ENCODE measurements at regions not wholly inside any gene's neighbourhood (a gene's known extent, or its start where the extent isn't known, plus 50 kb on each side); places are given as distances from the start of the nearest gene placed in this dataset.
"Not testable (repeated sequence)": the region's sequence is repeated elsewhere in the genome, so short reads cannot be mapped to it uniquely, and the experiment has no call there.

DNA sequence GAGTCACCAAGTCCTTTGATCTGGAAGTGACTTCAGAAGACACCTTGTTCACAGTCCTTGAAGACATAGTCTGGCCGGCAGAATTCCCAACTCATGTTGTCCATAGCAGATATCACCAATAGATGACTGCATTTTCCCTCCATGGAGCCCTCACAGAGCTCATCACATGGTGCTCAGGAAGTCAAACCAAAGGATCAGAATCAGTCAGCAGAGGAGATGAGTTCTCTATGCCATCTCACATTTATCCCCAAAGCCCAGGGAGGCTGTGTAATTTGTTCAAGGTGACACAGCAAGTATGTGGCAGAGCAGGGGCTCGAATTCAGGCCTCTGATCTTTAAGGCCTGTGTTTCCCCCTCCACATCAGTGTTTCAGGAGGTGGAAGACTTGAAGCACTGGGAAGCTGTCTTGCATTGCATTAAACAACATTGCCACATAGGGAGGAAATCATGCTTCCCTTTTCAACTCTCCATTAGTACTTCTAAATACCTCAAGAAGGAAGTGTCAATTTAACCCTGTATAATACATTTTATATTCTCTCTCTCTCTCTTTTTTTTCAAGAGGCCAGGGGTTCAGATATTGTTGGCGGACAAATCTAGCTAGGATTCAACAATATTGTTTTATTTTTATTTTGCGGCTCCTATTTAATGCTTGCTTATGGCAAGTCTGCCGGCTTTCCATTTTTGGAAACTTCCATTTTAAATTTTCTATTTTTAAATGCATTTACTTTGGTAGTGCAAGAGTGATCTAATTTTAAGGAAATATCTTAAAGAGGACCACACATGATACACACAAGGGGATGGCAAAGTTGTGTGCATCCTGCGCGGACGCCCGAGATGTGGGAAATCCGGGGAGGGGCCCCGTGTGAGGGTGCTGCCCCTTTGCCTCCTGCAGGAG, 61.9 kb downstream of the NPIPB5 start:
- DNase-seq: not testable (repeated sequence)

DNA sequence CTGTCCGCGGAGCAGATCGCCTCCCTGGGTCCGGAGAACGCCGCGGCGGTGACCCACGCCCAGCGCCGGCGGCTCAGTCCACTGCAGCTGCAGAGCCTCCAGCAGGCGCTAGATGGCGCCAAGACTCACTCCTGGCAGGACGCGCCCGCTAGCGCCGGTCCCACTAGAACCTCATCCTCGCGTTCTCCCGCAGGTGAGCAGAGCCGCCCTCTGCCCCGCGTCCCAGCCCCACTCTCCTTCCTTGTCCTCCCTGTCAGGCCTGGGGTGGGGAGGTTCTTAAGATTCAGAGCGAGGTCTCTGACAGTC, 62.5 kb downstream of the NPIPB5 start:
- DNase-seq: not testable (repeated sequence)

DNA sequence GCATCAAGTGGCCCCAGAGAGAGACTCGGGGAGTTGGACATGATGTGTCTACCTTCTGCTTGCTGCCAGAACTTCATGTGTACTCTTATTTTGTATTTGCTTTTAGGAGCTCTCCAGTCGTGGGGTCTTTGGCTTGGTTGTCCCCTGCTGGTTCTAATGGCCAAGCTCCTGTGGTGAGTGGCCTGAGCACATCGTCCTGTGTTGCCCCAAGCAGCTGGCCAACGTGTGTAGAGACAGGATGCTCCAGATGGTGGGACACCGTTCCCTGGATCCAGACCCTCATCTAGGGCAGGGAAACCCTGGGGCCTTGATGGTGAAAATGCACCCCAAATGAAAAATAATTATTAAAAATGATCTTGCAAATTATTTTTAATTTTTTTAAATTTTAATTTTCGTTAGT, 65.8 kb downstream of the NPIPB5 start:
- not testable (repeated sequence) for DNase-seq

DNA sequence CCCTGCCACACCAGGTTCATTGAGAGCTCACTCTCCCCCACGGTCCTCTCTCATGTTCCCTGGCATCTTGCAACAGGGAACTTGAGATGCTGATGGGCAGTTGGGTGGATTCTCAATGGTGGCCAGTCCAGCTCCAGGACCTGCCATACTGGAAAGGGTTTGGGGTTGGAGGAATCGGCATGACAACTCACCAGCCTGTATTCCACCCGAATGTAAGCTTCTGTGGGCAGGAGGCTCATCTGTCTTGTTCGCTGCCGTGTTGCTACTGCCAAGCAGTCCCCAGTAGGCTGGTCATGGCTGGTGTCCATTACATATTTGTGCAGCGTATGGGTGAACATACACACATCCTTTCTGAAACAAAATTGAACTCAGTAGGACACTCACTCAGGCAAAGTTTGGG, 72.5 kb downstream of the NPIPB5 start:
- DNase-seq: not testable (repeated sequence)

DNA sequence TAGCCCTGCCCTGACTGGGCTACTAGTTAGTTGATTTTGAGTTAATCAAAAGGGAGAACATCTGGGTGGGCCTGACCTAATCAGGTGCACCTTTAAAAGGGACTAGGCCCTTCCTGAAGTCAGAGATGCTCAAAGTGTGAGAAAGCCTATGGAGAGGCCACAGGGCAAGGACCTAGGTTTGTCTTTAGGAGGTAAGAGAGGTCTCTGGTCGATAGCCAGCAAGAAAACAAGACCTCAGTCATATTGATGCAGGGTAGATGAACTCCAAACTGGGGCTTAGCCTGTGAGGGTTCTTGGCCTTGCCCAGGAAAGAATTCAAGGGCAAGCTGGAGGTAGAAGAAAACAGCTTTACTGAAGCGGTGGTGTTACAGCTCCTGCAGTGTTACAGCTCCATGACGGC, 73.8 kb downstream of the NPIPB5 start:
- not testable (repeated sequence) for DNase-seq

DNA sequence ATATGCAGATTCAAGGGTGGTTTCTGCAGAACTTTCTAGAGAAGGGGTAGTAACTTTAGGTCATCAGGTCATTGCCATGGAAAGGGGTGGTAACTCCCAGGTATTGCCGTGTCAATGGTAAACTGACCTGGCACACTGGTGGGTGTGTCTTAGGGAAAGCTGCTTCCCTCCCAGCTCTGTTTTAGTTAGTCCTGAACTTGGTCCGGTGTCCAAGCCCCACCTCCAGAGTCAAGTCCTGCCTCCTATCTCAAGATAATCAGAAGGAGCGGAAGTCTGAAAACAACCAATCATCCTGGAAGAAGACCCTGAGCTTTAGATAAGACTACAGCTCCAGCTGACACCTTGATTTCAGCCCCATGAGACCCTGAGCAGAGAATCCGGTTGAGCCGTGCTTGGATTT, 74.2 kb downstream of the NPIPB5 start:
- DNase-seq: not testable (repeated sequence)

DNA sequence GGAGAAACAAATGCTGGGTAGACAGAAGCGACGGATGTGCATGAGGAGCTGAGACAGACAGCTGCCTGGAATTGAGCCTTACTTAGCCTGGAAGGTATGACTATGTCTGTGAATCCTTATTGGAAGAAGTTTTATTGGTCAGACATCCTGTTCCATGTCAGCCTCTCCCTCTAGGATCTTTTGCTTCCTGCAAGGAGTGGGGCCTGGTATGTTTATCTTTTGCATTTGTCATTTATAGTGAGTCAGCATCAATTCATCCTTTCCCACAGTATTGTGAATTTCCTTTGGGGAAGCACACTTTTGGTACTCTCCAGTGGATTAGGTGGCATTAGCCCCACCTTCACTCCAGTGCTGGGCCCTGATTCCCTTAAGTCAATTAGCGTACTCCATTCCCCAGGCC, 74.7 kb downstream of the NPIPB5 start:
- DNase-seq: not testable (repeated sequence)

DNA sequence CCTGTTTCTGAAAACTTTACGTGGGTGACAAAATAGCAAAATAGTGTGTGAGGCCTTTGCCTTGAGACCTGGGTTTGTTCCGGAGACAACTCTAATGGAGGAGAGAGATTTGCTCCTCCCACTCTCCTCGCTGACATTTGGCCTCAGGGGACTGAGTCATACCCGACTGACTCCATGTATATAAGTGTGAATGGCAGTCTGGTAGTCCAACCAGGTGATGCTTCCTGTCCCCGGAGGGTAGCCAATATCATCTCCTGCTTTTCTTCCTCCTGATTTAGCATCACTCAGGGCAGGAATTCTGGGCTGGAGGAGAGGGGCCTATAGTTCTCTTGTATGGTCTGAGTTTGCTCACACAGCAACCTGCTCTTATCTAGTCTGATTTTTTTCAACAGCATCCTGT, 76.0 kb downstream of the NPIPB5 start:
- DNase-seq: not testable (repeated sequence)

DNA sequence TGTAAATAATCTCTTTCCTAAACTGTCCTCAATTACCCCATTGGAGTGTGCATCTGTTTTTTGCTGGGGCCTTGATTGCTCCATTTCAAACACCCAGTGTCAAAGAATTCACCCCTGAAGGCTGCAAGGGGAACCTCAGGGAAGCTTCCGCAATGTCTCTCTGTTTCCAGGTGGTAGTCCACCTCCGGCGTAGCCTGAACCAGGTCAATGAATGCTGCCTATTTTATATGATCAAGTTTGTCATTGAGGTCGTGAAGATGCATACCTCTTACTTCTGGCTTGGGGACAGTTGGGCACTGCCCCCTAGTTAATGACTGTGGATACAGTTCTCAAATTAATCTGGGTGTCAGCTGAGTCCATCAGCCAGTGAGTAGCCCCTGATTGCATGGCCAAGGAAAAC, 79.1 kb downstream of the NPIPB5 start:
- not testable (repeated sequence) for DNase-seq

DNA sequence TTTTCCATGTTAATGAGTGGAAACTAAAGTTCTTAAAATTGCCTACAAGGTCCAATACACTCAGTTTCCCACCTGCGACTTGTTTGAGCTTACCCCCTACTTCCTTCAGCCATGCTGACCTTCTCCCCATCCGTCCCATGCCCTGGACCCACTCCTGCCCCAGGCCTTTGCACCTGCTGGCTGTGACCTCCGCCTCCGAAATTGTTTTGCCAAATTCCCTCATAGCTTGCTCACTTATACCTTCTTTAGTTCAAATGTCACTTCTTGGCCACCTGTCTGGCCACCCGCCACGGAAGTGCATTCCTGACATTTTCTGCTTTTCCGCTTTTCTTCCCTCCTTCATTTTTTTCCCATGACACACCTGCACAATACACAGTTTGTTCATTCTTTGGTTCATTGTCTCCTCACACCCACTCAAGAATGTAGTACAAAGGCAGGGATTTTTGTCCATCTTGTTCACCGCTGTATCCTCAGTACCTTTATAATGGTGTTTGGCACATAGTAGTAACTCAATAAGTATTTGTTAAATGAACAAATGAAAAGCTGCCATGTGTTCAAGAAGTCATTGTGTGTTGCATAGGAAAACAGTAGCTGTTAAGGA, 85.9 kb downstream of the NPIPB5 start:
- DNase-seq: not testable (repeated sequence)

DNA sequence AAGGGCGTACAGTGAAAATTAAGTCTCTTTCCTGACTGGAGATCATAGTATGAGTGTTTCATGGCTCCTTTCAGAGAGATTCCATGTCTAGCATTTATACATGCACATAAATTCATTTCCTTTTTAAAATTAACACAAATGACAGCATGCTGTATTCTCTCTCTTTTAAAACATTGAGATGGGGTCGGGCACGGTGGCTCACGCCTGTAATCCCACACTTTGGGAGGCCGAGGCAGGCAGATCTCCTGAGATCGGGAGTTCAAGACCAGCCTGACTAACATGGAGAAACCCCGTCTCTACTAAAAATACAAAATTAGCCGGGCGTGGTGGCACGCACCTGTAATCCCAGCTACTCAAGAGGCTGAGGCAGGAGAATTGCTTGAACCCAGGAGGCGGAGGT, 93.1 kb downstream of the NPIPB5 start:
- not testable (repeated sequence) for DNase-seq

DNA sequence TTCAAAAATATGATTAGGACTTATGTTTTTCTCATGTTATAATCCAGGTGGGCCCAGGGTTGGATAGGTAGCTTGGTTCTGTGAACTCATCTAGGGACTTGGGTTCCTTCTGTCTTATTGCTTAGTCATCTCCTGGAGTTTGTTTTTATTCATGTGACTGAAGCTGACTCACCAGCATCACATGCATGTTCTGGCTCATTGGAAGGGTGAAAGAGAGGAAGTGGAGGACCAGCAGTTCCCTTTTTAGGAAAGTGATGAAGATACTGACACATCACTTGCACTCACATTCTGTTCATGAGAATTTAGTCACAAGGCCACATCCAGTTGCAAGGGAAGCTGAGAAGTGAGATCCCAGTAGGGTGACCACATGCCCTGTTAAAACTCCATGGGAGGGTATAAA, 95.9 kb downstream of the NPIPB5 start:
- not testable (repeated sequence) for DNase-seq

DNA sequence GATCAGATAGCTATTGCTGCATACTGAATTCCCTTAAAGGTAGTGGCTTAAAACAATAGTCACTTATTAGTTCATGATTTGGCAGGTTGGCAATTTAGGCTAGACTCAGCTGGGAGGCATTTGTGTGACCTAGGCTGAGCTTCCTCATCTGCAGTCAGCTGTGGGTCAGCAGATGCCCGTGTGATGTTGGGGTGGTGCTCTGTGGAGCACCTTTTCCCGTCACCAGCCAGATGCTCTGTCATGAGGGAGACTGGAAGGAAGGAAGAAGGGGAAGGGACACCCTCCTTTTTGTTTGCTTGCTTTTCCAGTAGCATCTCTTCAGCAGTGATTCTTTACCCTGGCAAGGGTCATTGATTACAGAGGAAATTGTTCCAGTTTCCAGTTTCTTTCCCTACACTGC, 99.1 kb downstream of the NPIPB5 start:
- DNase-seq: not testable (repeated sequence)

DNA sequence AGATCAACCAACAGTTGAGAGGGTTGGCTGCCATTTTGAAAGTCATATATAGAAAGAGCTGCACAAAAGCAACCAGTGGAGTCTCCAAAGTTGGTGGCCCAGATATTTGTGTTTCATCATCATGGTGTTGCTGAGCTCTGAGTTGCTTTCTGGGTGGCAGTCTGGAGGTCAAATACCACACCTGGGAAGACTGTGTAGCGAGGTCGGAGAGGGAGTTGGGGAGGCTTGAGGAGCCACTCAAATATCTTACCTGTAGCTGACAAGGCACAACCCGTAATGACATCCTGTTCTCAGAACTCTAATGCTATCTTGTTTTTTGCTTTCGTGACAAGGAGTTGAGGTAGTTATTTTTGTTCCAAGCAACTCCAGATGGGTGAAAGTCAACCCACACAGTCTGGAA, 100.4 kb downstream of the NPIPB5 start:
- not testable (repeated sequence) for DNase-seq

DNA sequence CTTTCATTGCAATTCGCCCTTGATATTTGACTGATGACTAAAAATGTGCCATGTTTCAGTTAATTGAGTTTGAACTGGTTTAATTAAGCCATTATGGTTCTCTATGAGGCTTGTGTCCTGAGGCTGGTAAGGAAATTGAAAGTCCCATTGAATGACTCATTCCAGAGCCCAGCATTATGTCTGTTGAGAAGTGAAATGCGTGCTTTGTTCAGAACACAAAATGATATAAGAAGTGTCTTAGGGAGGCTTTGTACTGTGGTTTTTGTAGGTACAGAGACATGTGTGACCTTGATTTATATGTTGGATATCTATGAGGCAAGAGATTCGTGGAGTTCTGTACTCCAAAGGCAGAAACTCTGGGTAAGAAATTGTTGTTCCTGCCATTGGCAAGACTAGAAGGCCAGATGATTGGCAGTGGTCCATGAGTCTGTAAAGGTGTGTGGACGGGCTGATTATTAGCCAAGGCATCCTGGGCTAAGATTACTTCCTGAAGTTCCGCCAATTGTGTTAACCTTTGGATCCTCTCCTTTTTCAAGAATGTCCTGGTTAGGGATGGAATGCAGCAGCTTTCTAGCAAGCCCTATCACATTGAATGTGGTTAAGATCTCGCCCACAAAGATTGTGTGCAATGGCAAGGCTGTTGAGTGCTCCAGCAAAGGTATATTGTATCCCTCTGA, 103.7 kb downstream of the NPIPB5 start:
- no peak for DNase-seq

DNA sequence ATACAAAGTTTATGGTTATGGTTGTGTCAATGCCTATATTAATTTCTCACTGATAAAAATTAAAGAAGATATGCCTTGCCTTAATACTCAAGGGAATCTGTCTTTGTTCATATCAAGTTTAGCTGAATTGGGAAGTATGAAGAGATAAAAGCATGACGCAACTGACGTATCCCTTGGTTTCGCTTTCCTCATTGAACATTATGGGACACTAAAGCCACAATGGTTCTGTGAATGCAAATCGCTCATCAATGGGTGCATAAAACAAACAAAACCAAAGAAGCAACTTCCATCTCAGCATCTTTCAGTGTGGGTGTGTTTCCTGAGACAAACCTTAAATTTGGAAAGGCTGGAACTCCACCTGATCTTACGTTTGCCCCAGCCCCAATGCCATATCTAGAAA, 108.2 kb downstream of the NPIPB5 start:
- DNase-seq: no peak

DNA sequence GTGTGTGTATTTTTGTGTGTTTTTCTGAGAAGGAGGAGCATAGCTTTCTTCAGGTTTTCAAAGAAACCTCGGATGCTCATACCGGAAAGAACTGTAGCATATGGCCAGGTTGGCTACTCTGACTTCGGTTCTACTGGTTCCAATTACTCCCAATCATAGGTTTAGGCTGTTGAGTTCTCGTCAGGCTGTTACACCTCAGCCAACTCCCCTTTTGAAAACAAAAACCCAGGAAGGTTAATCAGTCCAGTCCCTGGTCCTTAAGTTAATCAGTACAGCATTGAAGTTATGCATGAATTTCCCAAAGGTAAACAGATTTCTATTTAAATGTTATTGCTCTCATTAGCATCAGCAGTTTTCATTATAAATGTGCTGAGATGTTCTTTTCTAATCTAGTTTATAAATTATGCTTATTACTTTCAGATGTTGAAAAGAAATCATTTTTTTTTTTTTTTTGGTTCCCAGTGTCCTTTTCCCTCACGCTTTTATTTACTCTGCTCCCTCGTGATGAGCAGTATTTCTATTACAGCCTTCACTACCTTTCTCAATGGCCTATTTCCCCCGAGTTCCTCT, 111.0 kb downstream of the NPIPB5 start:
- no peak for DNase-seq

DNA sequence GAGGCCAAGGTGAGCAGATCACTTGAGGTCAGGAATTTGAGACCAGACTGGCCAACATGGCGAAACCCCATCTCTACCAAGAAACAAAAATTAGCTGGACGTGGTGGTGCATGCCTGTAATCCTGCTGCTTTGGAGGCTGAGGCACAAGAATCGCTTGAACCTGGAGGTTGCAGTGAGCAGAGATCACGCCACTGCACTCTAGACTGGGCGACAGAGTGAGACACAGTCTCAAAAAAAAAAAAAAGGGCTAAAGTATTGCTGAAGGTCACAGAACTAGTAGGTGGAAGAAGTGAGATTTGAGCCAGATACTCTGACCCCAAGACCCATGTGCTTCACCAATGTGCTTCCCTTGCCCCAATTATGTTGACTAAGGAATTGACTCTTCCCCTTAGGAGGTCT, 112.0 kb downstream of the NPIPB5 start:
- DNase-seq: no peak

DNA sequence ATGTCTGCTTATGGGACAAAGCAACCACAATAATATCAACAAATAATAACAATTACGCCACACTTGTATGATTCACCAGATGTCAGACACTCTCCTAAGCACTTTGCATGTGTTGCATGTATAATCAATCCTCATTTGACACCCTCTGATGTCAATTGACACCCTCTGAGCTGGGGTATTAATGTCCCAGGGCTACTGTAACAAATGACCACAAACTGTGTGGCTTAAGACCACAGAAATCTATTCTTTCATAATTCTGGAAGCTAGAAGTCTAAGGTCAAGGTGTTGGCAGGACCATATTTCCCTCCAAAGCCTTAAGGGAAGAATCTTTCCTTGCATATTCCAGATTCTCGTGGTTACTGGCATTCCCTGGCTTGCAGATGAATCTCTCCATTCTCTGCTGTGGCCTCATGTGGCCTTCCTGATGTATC, 112.7 kb downstream of the NPIPB5 start:
- no peak for DNase-seq

DNA sequence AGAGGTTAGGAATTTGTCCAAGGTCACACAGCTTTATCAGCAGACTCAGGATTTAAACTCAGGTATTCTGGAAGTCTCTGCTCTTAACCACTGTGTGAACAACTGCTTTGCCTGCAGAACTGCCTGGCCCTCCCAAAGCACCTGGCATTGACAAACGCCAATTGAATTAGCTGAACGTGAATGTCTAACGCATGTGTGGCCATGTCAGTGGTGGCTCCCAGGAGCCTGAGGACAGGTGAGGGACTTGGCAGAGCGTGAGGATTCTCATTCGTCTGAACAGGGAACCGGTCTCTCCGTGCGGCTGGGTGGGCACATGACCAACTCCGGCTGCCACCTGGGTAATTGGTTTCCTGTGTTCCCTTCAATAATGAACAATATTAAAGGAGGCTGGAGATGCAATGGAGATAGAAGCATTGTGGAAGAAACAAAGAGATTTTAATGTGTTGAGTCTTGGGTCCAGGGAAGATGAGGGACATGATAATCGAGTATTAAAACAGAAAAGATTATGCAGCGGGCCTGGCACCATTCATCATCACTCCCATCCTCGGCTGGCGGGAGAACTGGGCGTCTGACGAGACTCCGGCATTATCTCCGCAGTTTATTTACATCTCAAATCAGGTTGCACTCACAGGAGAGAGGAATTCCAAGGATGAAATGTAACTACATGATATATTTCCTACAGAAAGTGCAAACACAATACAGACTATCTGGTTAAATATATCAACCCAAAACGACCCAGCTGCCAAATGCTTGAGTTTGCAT, 113.5 kb downstream of the NPIPB5 start:
- no peak for DNase-seq

DNA sequence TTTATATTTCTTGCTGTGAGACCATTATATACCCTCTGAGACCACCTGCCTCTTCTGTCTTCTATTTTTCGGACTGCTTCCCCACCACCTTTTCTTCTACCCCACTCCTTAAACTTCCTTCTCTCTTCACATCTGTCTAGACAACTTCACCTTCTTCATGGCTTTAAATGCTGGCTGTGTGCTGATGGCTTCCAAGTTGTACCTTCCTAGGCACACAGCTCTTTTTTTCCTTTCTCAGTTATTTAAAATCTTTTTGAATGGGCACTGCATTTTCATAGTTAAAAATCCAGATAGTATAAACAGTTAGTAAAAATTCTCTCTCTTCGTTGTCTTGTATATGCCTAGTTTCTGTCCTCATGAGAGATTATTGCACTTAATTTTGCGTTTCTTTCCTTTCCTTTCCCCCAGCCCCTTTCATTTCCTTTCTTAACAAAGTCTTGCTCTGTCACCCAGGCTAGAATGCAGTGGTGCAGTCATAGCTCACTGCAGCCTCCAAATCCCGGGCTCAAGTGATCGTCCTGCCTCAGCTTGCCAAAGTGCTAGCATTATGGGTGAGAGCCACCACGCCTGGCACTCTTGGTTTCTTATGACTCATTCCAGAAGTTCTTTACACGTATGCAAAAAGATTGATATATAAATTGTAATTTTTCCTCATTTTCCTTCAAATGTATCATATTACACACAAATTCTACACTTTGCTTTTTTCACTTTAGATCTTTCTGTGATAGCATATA, 114.3 kb downstream of the NPIPB5 start:
- no peak for DNase-seq

DNA sequence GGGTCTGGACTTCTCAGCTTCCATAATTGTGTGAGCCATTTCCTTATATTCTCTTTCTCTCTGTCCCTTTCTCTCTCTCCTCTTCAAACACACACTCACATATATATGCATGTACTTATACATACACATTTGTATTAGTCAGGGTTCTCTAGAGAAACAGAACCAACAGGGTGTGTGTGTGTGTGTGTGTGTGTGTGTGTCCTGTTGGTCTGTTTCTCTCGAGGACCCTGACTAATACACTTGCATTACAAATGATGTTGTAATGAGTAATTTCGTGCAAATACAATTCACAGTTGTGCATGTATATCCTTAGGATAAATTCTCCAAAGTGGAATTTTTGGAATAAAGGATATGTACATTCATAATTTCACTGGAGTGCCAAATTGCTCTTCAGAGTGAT, 115.3 kb downstream of the NPIPB5 start:
- no peak for DNase-seq
